ENCODE measurements at regions not wholly inside any gene's neighbourhood (a gene's known extent, or its start where the extent isn't known, plus 50 kb on each side); places are given as distances from the start of the nearest gene placed in this dataset.
A peak's percentile ranks its signal among the peaks of the same experiment; 100 is the strongest.

- no peak for DNase-seq
Measured at GRCh38 chr13:95455782-95456181, 96.7 kb upstream of the CLDN10 start.

GRCh38 chr13:95456815-95457214 lies 95.7 kb upstream of the CLDN10 start:
- DNase-seq = no peak

- no peak for DNase-seq
Measured at GRCh38 chr13:95457294-95457693, 95.2 kb upstream of the CLDN10 start.

DNA sequence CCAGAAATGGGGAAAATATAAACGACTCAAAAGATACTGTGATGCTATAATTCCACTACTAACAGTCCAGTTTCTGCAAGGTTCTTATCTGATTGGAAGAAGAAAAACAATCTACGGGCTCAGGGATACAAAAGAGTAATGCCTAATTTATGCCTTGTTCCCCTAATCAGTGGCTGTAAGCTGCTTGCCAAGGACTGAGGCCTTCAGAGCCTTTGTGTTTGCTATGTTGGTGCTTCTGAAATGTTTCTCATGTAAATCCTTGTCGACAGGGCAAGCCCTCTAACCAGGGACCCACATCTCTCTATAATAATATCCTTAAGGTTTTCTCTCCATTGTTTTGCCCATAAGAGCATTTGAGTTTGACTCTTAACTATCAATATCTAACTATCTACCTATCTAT lies 89.7 kb upstream of the CLDN10 start:
- no peak for DNase-seq

DNA sequence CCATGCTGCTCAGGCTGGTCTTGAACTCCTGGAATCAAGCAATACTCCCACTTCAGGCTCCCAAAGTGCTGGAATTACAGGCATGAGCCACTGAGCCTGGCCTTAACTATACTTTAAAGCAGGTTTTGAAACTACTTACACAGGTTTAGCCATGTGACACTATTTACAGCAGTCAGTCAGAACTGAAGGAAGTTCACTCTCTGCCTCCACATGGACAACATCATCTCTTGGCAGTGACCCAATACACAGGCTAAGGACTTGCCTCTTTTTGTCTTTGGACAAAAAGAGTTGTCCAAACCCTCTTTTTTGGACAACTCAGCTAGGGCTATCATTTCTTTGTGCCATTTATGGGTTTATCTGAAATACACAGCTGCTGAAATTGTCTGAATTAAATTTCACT lies 89.0 kb upstream of the CLDN10 start:
- DNase-seq = no peak

DNA sequence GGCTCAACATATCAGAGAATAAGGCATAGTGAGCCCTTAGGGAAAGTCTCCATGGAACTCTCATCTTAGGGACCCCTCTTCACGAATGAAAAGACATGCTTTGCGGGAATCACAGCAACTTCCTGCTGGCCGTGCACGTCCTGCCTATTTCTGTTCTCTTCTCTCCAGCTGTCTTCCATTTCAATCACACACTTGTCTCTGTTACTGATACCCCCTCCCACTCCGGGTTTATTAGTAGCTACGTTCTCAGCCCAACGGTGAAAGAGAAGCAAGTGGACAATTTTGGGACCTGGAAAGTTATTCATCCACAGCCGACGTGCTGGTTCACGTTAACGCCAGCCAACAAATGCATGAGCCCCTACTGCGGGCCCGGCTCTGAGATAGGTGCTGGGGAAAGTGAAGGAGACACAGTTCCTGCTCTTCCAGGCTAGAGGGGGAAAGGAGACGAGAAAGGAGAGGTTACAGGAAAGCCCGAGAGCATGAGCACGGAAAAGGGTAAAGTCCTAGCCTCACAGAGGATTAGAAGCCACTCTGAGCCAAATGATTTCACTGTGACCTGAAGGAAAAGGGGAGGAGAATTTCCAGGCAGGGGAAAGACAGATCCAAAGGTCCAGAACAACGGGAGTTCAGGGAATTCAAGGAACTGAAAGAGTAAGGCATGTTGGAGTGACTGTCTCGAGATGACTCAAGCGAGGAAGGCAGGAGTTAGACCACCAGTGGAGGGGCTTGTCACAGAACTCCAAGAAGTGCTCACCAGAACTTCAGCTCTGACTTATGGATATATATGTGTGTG lies 81.8 kb upstream of the CLDN10 start:
- DNase-seq = no peak

DNA sequence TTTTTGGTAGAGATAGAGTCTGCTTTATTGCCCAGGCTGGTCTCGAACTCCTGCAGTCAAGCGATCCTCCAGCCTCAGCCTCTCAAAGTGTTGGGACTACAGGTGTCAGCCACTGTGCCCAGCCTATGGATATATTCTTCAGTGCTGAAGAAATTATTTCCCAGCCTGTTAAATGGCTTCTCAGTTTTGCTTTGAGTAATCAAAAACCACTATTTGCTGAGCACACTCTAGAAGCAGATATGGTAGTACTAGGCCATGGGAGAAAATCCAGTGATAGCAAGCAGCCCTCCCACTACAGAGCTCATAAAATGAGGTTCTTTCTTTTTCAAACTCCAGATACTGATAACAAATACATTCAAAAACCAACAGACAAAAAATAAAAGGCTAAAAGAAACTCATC lies 80.6 kb upstream of the CLDN10 start:
- no peak for DNase-seq

DNA sequence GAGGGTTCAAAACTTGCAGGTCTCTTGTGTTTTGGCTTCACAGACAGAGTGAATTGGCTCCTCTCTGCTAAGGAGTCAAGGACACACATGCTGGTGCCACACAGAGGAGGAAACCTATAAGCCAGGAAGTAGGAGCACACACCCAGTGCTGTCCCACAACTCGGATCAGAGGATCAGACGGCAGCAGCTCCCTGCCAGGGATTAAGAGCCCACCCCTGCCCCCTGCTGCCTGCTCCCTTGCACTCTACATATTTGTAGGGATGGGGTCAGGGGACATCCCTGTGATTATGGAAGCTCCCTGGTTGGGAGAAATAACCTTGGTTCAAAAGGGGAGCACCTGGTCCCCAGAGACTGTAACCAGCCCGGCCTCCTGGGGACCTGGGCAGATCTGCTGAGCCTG lies 77.5 kb upstream of the CLDN10 start:
- DNase-seq = no peak

DNA sequence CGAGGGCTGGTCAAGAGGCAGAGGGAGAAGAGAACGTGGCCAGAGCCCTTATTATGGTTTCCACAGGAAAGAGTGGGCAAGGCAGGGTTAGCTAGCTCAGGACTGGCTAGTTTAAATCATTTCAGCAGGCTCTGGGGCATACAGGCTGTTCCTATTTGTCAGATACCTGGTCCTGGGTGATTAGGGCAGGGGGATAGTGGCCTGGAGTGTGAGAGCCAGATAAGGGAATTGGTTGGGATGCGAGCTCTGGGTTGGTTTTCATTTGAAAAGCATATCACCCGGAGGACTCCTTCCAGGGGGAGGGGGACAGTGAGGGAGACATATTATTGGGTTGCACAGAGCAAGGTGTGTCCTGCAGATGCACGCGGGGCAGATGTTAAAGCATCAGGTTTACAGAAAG lies 75.3 kb upstream of the CLDN10 start:
- no peak for DNase-seq

DNA sequence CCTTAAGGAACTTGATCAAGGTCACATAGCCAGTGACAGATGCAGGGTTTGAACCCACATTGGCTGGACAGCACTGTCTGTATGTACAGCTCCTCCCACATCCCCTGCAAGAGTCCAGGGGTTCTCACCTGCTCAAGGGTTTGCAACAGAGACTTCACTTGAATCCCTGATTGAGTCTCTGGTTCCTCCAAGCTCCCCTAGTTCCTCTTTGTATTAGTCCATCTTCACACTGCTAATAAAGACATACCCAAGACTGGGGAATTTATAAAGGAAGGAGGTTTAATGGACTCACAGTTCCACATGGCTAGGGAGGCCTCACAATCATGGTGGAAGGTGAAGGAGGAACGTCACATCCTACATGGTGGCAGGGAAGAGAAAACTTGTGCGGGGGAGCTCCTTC lies 72.8 kb upstream of the CLDN10 start:
- DNase-seq = no peak

DNA sequence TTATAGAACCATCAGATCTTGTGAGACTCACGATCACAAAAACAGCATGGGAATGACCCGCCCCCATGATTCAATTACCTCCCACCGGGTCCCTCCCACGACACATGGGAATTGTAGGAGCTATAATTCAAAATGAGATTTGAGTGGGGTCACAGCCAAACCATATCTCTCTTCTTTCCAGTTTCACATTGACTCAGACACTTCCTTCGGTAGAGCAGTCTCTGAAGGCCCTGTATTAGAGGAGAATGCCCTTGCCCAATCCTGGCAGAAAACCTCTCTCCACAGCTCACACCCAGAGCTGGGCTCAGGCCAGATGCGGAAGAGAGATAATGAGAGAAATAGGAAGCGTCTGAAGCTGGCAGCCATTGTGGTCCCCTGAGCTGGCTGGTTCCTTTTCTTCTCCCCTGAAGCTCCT lies 72.4 kb upstream of the CLDN10 start:
- DNase-seq = no peak

DNA sequence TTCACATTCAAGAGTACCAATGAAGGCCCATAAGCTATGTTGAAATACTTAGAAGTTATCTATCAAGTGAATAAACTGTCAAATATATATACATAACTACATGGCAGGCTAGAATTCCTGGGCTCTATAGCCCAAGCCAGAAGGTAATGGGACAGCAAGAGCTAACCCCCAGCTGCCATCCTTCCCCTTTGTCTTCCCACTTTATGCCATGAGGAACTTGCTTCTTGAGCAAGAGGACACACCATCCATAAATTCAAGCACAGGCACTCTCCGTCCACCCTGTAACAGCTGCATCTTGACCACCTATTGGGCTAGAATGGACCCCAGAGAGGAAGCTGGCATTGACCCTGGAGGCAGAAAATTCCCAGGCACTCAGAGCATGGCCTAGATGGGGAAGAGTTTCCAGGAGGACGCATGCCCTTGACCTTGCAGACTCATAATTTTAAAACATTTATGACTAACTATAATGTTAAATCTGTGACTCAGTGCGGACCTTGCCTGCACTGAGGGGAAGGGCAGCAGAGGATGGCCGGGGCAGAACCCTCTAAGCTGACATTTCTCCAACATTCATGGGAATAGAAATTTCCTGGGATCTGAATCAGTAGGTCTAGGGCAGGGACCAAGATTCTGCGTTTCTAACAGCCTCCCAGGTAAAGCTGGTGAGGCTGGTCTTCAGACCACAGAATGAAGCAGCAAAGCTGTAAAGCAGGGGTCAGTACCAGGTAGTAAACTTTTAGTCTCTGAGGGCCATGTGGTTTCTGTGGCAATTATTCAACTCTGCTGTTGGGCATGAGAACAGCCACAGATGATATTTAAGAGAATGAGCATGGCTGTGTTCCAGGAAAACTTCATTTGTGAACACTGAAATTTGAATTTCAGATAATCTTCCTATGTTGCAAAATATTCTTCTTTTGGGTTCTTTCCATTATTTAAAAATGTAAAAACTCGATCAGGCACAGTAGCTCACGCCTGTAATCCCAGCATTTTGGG lies 71.4 kb upstream of the CLDN10 start:
- no peak for DNase-seq

GRCh38 chr13:95484052-95484451 lies 68.5 kb upstream of the CLDN10 start:
- DNase-seq = no peak

GRCh38 chr13:95485045-95485517 lies 67.4 kb upstream of the CLDN10 start:
- no peak for DNase-seq

GRCh38 chr13:95485518-95486144 lies 66.9 kb upstream of the CLDN10 start:
- DNase-seq = no peak

DNA sequence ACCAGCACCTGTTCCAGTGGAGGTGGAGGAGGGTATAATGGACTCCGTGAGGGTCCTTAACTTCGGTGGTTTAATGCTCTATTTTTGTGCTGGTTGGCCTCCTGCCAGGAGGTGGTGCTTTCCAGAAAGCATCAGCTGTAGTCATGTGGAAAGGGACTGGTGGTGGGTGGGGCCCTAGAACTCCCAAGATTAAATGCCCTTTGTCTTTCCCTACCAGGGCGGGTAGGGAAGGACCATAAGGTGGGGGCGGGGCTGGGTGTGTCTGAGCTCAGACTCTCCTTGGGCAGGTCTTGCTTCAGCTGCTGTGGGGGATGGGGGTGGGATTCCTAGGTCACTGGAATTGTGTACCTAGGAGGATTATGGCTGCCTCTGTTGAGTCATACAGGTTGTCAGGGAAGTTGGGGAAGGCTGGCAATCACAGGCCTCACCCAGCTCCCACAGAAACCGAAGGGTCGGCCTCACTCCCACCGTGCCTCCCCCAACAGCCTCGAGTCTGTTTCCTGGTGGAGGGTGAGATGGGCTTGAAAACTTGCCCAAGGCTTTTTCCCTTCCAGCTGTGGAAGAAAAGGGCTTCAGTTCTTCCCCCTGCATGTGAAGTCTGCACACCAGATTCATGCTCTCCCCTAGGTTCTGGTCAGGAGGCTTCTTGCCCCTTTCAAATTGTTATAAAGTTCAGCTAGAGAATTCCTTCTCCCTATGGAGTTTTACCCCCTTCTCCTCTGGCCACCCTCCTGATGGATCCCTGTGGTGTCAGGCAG lies 60.3 kb upstream of the CLDN10 start:
- DNase-seq = no peak

DNA sequence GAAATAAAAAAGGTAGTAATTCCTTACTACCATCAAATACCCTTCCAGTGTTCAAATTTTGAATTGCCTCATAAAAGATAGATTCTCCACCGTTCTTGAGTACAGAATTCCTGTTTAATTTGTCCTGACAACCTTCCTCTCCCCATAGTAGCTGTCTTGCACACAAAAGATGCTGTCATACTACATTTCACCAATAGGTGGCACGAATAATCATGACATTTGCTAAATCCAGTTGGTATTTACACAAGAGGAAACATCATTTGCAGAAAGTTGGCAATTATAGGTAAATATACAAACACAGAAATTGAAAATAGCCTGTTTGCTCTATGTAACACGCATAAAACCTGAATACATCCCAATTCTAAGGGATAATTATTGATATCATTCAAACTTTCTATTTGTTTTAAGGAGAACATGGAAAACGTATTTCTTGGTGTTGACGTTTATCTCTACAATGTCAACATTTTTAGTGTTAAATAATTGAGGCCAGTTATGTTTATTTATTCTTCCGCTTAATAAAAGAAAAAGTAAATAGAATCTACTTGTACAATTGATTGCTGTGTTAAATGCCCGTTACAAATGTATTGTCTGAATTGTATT lies 58.3 kb upstream of the CLDN10 start:
- peak; percentile 69 for DNase-seq

DNA sequence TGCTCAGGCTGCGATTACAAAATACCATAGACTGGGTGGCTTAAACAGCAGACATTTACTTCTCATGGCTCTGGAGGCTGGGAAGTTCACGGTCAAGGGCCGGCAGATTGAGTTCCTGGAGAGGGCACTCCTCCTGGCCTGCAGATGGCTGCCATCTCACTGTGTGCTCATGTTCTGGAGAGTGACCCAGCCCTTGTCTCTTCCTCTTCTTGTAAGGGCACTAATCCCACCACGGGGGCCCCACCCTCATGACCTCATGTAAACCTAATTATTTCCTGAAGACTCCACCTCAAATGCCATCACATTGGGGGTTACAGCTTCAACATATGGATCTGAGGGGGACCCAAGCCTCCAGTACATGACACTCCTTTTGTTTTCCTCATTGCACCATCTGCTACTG lies 56.0 kb upstream of the CLDN10 start:
- DNase-seq = no peak

DNA sequence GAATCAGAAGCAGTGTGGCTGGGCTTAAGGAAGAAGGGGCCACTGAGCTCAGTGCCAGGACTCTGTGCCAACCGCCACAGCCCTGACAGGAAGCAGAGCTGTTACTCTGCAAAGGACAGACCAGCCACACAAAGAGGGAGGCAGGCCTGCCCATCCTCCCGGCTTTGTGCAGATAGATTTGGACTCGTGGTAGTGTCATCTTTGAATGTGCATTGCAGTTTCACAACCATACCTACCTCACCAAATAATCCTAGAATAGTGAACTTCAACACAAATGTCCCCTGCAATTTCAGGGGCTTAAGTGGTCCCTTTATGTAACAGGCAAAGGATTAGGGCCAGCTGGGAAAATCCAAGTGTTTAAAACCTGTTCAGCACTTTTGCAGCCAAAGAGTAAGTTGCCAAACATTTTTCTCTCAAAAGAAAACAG lies 55.1 kb upstream of the CLDN10 start:
- no peak for DNase-seq

DNA sequence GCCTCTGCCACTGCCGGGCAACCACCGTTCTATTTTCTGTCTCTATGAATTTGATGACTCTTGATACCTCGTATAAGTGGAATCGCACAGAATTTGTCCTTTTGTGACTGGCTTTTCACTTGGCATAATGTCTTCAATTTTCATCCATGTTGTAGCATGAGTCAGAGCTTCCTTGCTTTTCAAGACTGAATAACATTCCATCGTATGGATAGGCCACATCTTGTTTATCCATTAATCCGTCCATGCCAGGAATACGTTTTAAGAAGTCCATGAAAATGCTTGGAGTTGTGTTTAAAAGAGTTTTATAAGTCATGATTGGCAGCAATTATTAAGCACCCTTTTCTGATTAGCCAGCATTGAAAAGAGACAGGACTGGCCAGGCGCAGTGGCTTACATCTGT lies 53.6 kb upstream of the CLDN10 start:
- no peak for DNase-seq

- no peak for DNase-seq
Measured at GRCh38 chr13:95499811-95500712, 52.5 kb upstream of the CLDN10 start.
